ENCODE measurements at regions not wholly inside any gene's neighbourhood (a gene's known extent, or its start where the extent isn't known, plus 50 kb on each side); places are given as distances from the start of the nearest gene placed in this dataset.
A peak's percentile ranks its signal among the peaks of the same experiment; 100 is the strongest.
"Not testable (repeated sequence)": the region's sequence is repeated elsewhere in the genome, so short reads cannot be mapped to it uniquely, and the experiment has no call there.

- DNase-seq (ENCODE audit: low spot score in 2 of 2), result peak in 1 of 2 donors; percentile 73
- no peaks in the 10 kb centered on the region for H3K27me3 ChIP-seq
- intact Hi-C loops (cut with DNase I), result loop anchor here (10.0 kb wide), 1 partner anchor 181 kb away; no protein-coding TSS in a partner anchor
- peaks cover 0 to 6% of the 10 kb centered on the region in 2 donors for H3K4me1 ChIP-seq
- H3K9me3 ChIP-seq, result no peaks in the 10 kb centered on the region
- H3K4me3 ChIP-seq, result no peak overlapping the region
- no peaks in the 10 kb centered on the region for H3K36me3 ChIP-seq
- TF ChIP-seq CTCF (IDR thresholded peaks at IDR 0.05), result peak in 2 of 3 experiments; percentile 34 to 39
- no peak overlapping the region for H3K27ac ChIP-seq
These were observed 240.1 kb upstream of the OR4E1 start for GRCh38 chr14:21913759-21914158.

- TF ChIP-seq CTCF (IDR thresholded peaks at IDR 0.05), result no peak
- intact Hi-C loops (cut with DNase I), result loop anchor here (10.0 kb wide), 1 partner anchor 182 kb away; no protein-coding TSS in a partner anchor
- Histone ChIP-seq H3K27ac (no peak overlapping the region), H3K27me3 (no peaks in the 10 kb centered on the region), H3K36me3 (no peaks in the 10 kb centered on the region), H3K9me3 (no peaks in the 10 kb centered on the region), H3K4me1 (peaks cover 0 to 6% of the 10 kb centered on the region in 2 donors), H3K4me3 (no peak overlapping the region)
- DNase-seq (ENCODE audit: low spot score in 2 of 2), result no peak
These were observed 238.7 kb upstream of the OR4E1 start for GRCh38 chr14:21912367-21912766.

- intact Hi-C loops (cut with DNase I), result loop anchor here (10.0 kb wide), 1 partner anchor 183 kb away; no protein-coding TSS in a partner anchor
- Histone ChIP-seq H3K27me3 (no peaks in the 10 kb centered on the region), H3K4me1 (peaks cover 0 to 6% of the 10 kb centered on the region in 2 donors), H3K27ac (no peak overlapping the region), H3K4me3 (no peak overlapping the region), H3K36me3 (no peaks in the 10 kb centered on the region), H3K9me3 (no peaks in the 10 kb centered on the region)
- no peak for DNase-seq (ENCODE audit: low spot score in 2 of 2)
- TF ChIP-seq CTCF (IDR thresholded peaks at IDR 0.05), result no peak
These were observed 238.3 kb upstream of the OR4E1 start for GRCh38 chr14:21911877-21912276.

GRCh38 chr14:21910260-21910659, 236.6 kb upstream of the OR4E1 start:
- Histone ChIP-seq H3K27ac (no peak overlapping the region), H3K4me1 (peaks cover 0 to 3% of the 10 kb centered on the region in 2 donors), H3K36me3 (no peaks in the 10 kb centered on the region), H3K27me3 (no peaks in the 10 kb centered on the region), H3K4me3 (no peak overlapping the region), H3K9me3 (no peaks in the 10 kb centered on the region)
- intact Hi-C loops (cut with DNase I), result loop anchor here (10.0 kb wide), 1 partner anchor 185 kb away; no protein-coding TSS in a partner anchor
- TF ChIP-seq CTCF (IDR thresholded peaks at IDR 0.05), result no peak
- DNase-seq (ENCODE audit: low spot score in 2 of 2), result no peak

- Histone ChIP-seq H3K4me3 (no peak overlapping the region), H3K9me3 (no peaks in the 10 kb centered on the region), H3K4me1 (no peaks in the 10 kb centered on the region), H3K27me3 (no peaks in the 10 kb centered on the region), H3K27ac (no peak overlapping the region), H3K36me3 (no peaks in the 10 kb centered on the region)
- DNase-seq (ENCODE audit: low spot score in 2 of 2), result no peak
- no peak for TF ChIP-seq CTCF (IDR thresholded peaks at IDR 0.05)
- intact Hi-C loops (cut with DNase I), result no loop called here
These were observed 229.1 kb upstream of the OR4E1 start for GRCh38 chr14:21902561-21903181.

- H3K9me3 ChIP-seq; intact Hi-C loops (cut with DNase I); H3K27me3 ChIP-seq; H3K4me3 ChIP-seq; H3K4me1 ChIP-seq; H3K36me3 ChIP-seq; H3K27ac ChIP-seq; DNase-seq (ENCODE audit: low spot score in 2 of 2): not testable (repeated sequence)
These were observed 221.2 kb upstream of the OR4E1 start for GRCh38 chr14:21894898-21895194.

All from ascending aorta (tissue), 2 donors.